Kidney (tissue), 13 donors: ENCODE measurements at regions not wholly inside any gene's neighbourhood (a gene's known extent, or its start where the extent isn't known, plus 50 kb on each side); places are given as distances from the start of the nearest gene placed in this dataset.

Experiments
- DNase-seq, 5 donors: peaks; one replicate each; pipeline ENCODE4 v3.0.0-alpha.2; 2013 to 2020
- FAIRE-seq: peaks from 2 replicates; lab custom pipeline; 2012; peaks lifted over from hg19 to GRCh38; lab: Jason Lieb, UNC
- H3K27ac ChIP-seq, 2 donors: one replicate each; pipeline ENCODE4 v1.7.0; 2013; ENCODE audit warnings: low read depth in 2 of 2, low read length in 2 of 2, inconsistent platforms in 1 of 2
- H3K27me3 ChIP-seq: one replicate; pipeline ENCODE4 v1.7.1; 2013; ENCODE audit warnings: low read length, inconsistent platforms; ENCODE audit not compliant: control insufficient read depth, insufficient read depth
- H3K36me3 ChIP-seq, 3 donors: one replicate each; pipeline versions ENCODE4 v1.7.0 to v1.7.1; 2013; ENCODE audit warnings: low read length in 3 of 3, control low read depth in 1 of 3, inconsistent platforms in 1 of 3; ENCODE audit not compliant: insufficient read depth in 3 of 3, control insufficient read depth in 2 of 3
- H3K4me1 ChIP-seq, 3 donors: one replicate each; pipeline versions ENCODE4 v1.7.0 to v1.7.1; 2013; ENCODE audit warnings: low read length in 3 of 3, inconsistent platforms in 1 of 3, low read depth in 1 of 3; ENCODE audit not compliant: control insufficient read depth in 2 of 3, insufficient read depth in 2 of 3
- H3K4me3 ChIP-seq, 3 donors: one replicate each; pipeline versions ENCODE4 v1.7.0 to v1.8.1; 2013; ENCODE audit warnings: low read length in 3 of 3, control low read depth in 1 of 3, inconsistent platforms in 1 of 3
- H3K9ac ChIP-seq, 3 donors: one replicate each; pipeline versions ENCODE4 v1.7.0 to v1.7.1; 2013; ENCODE audit warnings: low read length in 3 of 3, control low read depth in 1 of 3, inconsistent platforms in 1 of 3
- H3K9me3 ChIP-seq, 3 donors: one replicate each; pipeline versions ENCODE4 v1.7.0 to v1.7.1; 2013; ENCODE audit warnings: low read length in 3 of 3, control low read depth in 1 of 3, inconsistent platforms in 1 of 3; ENCODE audit not compliant: control insufficient read depth in 2 of 3, insufficient read depth in 1 of 3
- CTCF ChIP-seq: IDR thresholded peaks from 3 replicates; pipeline ENCODE4 v1.5.1; 2012; ENCODE audit warnings: mild to moderate bottlenecking, moderate library complexity, borderline replicate concordance; ENCODE audit not compliant: insufficient read depth; ENCODE audit errors: extremely low read depth
- intact Hi-C: fragments of 100-400 bp; cut with DNase I; formaldehyde crosslinking; loops from one replicate; pipeline ENCODE4 v1.11.1; 2022
- donor health status: control.
- donor health status: control.
- donor health status: control.
- donor health status: control.
- donor health status: control.
- donor health status: DM: yes; HTN: yes; CAD: no.
- donor health status: Normal renal cell carcinoma (clear cell type).

- H3K9me3 ChIP-seq = no peaks in the 10 kb centered on the region
- DNase-seq (no peak), FAIRE-seq (no peak)
- no peaks in the 10 kb centered on the region for H3K27me3 ChIP-seq
- H3K27ac ChIP-seq = no peak overlapping the region
- H3K9ac ChIP-seq = no peak overlapping the region
- no peak overlapping the region for H3K4me3 ChIP-seq
- TF ChIP-seq CTCF = no peak
- H3K4me1 ChIP-seq = no peaks in the 10 kb centered on the region
- no peaks in the 10 kb centered on the region for H3K36me3 ChIP-seq
- intact Hi-C loops = no loop called here
These were observed 251.8 kb upstream of the KIRREL3 start for GRCh38 chr11:127252321-127252720.

DNA sequence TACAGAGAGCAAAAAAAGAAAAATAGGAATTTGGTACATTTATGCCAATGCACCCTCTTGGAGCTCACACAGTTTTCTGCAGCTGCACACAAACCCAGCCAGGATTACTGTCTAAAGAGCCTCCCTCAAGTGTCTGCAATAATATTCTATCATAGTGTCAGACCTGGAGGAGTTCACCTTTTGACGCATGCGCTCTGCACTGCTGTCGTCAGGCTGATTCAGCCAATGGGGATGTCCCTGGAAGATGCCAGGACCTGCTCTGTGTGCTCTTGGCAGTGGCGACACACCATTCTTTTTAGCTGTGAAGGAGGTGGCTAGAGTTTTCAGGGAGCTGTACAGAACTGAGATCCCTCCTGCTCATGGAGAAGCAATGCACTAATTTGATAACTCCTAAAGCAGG, 249.0 kb upstream of the KIRREL3 start:
- Histone ChIP-seq H3K27me3 (no peaks in the 10 kb centered on the region), H3K4me1 (no peaks in the 10 kb centered on the region), H3K9ac (no peak overlapping the region), H3K4me3 (no peak overlapping the region), H3K9me3 (no peaks in the 10 kb centered on the region), H3K27ac (no peak overlapping the region), H3K36me3 (no peaks in the 10 kb centered on the region)
- FAIRE-seq (no peak), DNase-seq (no peak)
- intact Hi-C loops = no loop called here
- no peak for TF ChIP-seq CTCF

DNA sequence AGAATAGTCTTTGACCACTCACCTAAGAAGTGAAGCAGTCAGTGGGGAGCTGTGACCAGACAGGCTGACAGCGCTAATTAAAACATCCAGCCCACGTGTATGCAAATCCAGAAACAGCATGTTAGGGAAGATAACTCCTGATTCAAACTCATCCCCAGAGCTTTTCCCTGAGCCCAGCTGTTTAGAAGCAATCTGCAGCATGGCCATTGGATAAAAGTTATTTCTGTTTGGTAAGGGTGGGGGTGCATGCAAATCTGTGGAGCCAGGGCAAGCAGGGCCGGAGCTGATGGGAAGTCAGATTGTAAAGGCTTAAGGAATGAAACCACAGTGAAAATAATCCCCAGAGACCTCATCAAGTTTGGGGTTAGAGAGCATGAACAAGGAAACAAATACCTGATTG, 247.9 kb upstream of the KIRREL3 start:
- H3K4me1 ChIP-seq = no peaks in the 10 kb centered on the region
- intact Hi-C loops = no loop called here
- H3K36me3 ChIP-seq = no peaks in the 10 kb centered on the region
- no peak for DNase-seq
- no peak for FAIRE-seq
- no peak overlapping the region for H3K27ac ChIP-seq
- H3K9ac ChIP-seq = no peak overlapping the region
- TF ChIP-seq CTCF = no peak
- no peak overlapping the region for H3K4me3 ChIP-seq
- no peaks in the 10 kb centered on the region for H3K9me3 ChIP-seq
- H3K27me3 ChIP-seq = no peaks in the 10 kb centered on the region

- no peak for DNase-seq
- H3K4me3 ChIP-seq = no peak overlapping the region
- no peak overlapping the region for H3K27ac ChIP-seq
- no peaks in the 10 kb centered on the region for H3K36me3 ChIP-seq
- intact Hi-C loops = no loop called here
- no peaks in the 10 kb centered on the region for H3K27me3 ChIP-seq
- no peaks in the 10 kb centered on the region for H3K4me1 ChIP-seq
- no peak overlapping the region for H3K9ac ChIP-seq
- TF ChIP-seq CTCF = no peak
- H3K9me3 ChIP-seq = no peaks in the 10 kb centered on the region
- no peak for FAIRE-seq
These were observed 246.8 kb upstream of the KIRREL3 start for GRCh38 chr11:127247261-127247851.
